ENCODE measurements at regions not wholly inside any gene's neighbourhood (a gene's known extent, or its start where the extent isn't known, plus 50 kb on each side); places are given as distances from the start of the nearest gene placed in this dataset.
"Not testable (repeated sequence)": the region's sequence is repeated elsewhere in the genome, so short reads cannot be mapped to it uniquely, and the experiment has no call there.

DNA sequence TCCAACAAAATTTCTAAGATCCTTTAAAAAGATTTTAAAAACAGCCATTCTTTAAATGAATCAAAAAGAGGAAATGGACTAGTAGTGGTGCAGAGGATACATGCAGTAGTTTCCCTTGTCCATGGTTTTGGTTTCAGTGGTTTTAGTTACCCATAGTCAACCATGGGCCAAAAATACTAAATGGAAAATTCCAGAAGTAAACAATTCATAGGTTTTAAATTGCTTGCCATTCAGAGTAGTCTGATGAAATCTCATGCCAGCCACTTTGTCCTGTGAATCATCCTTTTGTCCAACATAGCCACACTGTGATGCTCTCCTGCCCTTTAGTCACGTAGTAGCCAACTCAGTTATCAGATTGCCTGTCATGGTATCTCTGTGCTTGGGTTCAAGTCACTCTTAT is 286.1 kb downstream of the ANXA1 start (continued):
- TF ChIP-seq, protein P1, sequence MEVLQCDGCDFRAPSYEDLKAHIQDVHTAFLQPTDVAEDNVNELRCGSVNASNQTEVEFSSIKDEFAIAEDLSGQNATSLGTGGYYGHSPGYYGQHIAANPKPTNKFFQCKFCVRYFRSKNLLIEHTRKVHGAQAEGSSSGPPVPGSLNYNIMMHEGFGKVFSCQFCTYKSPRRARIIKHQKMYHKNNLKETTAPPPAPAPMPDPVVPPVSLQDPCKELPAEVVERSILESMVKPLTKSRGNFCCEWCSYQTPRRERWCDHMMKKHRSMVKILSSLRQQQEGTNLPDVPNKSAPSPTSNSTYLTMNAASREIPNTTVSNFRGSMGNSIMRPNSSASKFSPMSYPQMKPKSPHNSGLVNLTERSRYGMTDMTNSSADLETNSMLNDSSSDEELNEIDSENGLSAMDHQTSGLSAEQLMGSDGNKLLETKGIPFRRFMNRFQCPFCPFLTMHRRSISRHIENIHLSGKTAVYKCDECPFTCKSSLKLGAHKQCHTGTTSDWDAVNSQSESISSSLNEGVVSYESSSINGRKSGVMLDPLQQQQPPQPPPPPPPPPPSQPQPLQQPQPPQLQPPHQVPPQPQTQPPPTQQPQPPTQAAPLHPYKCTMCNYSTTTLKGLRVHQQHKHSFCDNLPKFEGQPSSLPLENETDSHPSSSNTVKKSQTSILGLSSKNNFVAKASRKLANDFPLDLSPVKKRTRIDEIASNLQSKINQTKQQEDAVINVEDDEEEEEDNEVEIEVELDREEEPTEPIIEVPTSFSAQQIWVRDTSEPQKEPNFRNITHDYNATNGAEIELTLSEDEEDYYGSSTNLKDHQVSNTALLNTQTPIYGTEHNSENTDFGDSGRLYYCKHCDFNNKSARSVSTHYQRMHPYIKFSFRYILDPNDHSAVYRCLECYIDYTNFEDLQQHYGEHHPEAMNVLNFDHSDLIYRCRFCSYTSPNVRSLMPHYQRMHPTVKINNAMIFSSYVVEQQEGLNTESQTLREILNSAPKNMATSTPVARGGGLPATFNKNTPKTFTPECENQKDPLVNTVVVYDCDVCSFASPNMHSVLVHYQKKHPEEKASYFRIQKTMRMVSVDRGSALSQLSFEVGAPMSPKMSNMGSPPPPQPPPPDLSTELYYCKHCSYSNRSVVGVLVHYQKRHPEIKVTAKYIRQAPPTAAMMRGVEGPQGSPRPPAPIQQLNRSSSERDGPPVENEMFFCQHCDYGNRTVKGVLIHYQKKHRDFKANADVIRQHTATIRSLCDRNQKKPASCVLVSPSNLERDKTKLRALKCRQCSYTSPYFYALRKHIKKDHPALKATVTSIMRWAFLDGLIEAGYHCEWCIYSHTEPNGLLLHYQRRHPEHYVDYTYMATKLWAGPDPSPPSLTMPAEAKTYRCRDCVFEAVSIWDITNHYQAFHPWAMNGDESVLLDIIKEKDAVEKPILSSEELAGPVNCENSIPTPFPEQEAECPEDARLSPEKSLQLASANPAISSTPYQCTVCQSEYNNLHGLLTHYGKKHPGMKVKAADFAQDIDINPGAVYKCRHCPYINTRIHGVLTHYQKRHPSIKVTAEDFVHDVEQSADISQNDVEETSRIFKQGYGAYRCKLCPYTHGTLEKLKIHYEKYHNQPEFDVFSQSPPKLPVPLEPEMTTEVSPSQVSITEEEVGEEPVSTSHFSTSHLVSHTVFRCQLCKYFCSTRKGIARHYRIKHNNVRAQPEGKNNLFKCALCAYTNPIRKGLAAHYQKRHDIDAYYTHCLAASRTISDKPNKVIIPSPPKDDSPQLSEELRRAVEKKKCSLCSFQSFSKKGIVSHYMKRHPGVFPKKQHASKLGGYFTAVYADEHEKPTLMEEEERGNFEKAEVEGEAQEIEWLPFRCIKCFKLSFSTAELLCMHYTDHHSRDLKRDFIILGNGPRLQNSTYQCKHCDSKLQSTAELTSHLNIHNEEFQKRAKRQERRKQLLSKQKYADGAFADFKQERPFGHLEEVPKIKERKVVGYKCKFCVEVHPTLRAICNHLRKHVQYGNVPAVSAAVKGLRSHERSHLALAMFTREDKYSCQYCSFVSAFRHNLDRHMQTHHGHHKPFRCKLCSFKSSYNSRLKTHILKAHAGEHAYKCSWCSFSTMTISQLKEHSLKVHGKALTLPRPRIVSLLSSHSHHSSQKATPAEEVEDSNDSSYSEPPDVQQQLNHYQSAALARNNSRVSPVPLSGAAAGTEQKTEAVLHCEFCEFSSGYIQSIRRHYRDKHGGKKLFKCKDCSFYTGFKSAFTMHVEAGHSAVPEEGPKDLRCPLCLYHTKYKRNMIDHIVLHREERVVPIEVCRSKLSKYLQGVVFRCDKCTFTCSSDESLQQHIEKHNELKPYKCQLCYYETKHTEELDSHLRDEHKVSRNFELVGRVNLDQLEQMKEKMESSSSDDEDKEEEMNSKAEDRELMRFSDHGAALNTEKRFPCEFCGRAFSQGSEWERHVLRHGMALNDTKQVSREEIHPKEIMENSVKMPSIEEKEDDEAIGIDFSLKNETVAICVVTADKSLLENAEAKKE (CRISPR knock-in tag; IDR thresholded peaks at IDR 0.05): no peak
- TF ChIP-seq POLR2AphosphoS5 (IDR thresholded peaks at IDR 0.05; ENCODE audit: low read depth): no peak
- TF ChIP-seq EZH2 (IDR thresholded peaks at IDR 0.05; ENCODE audit: low read depth, unreplicated experiment): no peak
- TF ChIP-seq CREB1 (CRISPR knock-in tag; IDR thresholded peaks at IDR 0.05; ENCODE audit: low read depth): no peak

DNA sequence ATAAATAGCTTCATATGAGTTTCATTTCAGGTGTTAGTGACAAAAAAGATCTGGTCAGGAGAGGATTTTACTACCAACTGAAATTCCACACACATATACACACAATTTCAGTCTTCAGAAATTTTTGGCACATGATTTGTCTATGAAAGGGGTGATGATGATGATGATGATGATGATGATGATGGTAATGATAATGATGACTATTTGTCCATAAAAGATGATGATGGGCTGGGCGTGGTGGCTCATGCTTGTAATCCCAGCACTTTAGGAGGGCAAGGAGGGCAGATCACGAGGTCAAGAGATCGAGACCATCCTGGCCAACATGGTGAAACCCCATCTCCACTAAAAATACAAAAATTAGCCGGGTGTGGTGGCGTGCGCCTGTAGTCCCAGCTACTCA is 288.2 kb downstream of the ANXA1 start:
- H3F3A ChIP-seq (replicated peaks; ENCODE audit: low read depth); ATAC-seq; H3K27me3 Mint-ChIP-seq (ENCODE audit: insufficient read depth, low read depth, poor library complexity); H3K4me2 ChIP-seq; H3K36me3 ChIP-seq (ENCODE audit: insufficient read depth); H3K79me2 ChIP-seq (replicated peaks; ENCODE audit: insufficient read depth); H3K36me3 Mint-ChIP-seq (ENCODE audit: low read depth); H4K20me1 ChIP-seq (replicated peaks; ENCODE audit: insufficient read depth); H3K9me3 Mint-ChIP-seq; H3K4me3 ChIP-seq; H3K4me3 Mint-ChIP-seq; H3K27me3 ChIP-seq (ENCODE audit: insufficient read depth); H2AFZ ChIP-seq; H3K27ac ChIP-seq (ENCODE audit: low read depth); DNase-seq (ENCODE audit: low spot score); H3K9me2 ChIP-seq (ENCODE audit: insufficient read depth); H3K27ac Mint-ChIP-seq: not testable (repeated sequence)
- H3K4me1 Mint-ChIP-seq: peaks cover 23% of the 10 kb centered on the region; the same call in 2 of the 3 replicates
- peaks cover 16% of the 10 kb centered on the region; the same call in 1 of the 2 replicates for H3K4me1 ChIP-seq (ENCODE audit: insufficient read depth)

DNA sequence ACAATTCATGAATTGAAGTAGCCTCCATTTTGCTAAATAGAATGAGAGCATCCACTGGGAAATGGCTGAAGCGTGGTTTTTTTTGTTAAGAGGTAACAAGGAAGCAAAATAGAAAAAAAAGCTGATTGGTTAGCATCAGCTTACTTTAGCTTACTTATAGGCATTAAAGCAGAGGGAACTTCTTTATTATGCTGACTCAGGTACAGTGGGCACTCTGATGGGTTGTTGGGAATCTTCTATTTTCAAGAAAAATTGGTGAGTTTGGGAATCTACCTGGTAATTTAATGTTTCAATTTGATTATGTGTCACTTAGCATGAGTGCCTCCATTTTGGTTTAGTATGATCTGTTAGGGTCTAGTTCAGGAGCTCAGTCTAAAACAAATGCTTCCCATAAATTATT is 289.6 kb downstream of the ANXA1 start:
- H3K27me3 Mint-ChIP-seq (ENCODE audit: insufficient read depth, low read depth, poor library complexity): no peaks in the 10 kb centered on the region
- no peaks in the 10 kb centered on the region for H3K27me3 ChIP-seq (ENCODE audit: insufficient read depth)
- H3K4me3 ChIP-seq: no peak overlapping the region
- H3K4me3 Mint-ChIP-seq: no peak overlapping the region
- H3K36me3 ChIP-seq (ENCODE audit: insufficient read depth): no peaks in the 10 kb centered on the region
- no peaks in the 10 kb centered on the region for H3F3A ChIP-seq (replicated peaks; ENCODE audit: low read depth)
- no peaks in the 10 kb centered on the region for H3K79me2 ChIP-seq (replicated peaks; ENCODE audit: insufficient read depth)
- no peak overlapping the region for H3K27ac ChIP-seq (ENCODE audit: low read depth)
- H3K9me2 ChIP-seq (ENCODE audit: insufficient read depth): no peaks in the 10 kb centered on the region; the same call in 1 of the 2 replicates
- H2AFZ ChIP-seq: 0 out of 2 replicates have a peak overlapping the region, but pooled peaks have one; percentile 1
- no peak for ATAC-seq
- no peak for DNase-seq (ENCODE audit: low spot score)
- peaks cover 16% of the 10 kb centered on the region; the same call in 1 of the 2 replicates for H3K4me1 ChIP-seq (ENCODE audit: insufficient read depth)
- H4K20me1 ChIP-seq (replicated peaks; ENCODE audit: insufficient read depth): no peaks in the 10 kb centered on the region
- peaks cover 23% of the 10 kb centered on the region; the same call in 2 of the 3 replicates for H3K4me1 Mint-ChIP-seq
- H3K36me3 Mint-ChIP-seq (ENCODE audit: low read depth): no peaks in the 10 kb centered on the region
- H3K9me3 Mint-ChIP-seq: no peaks in the 10 kb centered on the region
- H3K27ac Mint-ChIP-seq: peak overlapping the region; percentile 98
- H3K4me2 ChIP-seq: no peak overlapping the region
- no peak for TF ChIP-seq EZH2 (IDR thresholded peaks at IDR 0.05; ENCODE audit: low read depth, unreplicated experiment)
- TF ChIP-seq, protein P2, sequence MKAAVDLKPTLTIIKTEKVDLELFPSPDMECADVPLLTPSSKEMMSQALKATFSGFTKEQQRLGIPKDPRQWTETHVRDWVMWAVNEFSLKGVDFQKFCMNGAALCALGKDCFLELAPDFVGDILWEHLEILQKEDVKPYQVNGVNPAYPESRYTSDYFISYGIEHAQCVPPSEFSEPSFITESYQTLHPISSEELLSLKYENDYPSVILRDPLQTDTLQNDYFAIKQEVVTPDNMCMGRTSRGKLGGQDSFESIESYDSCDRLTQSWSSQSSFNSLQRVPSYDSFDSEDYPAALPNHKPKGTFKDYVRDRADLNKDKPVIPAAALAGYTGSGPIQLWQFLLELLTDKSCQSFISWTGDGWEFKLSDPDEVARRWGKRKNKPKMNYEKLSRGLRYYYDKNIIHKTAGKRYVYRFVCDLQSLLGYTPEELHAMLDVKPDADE (IDR thresholded peaks at IDR 0.05): no peak
- no peak for TF ChIP-seq ZNF114 (CRISPR knock-in tag; IDR thresholded peaks at IDR 0.05)
- no peak for TF ChIP-seq EZH2phosphoT487 (IDR thresholded peaks at IDR 0.05; ENCODE audit: unreplicated experiment)
- no peak for TF ChIP-seq JUNB (IDR thresholded peaks at IDR 0.05; ENCODE audit: unreplicated experiment)
- no peak for TF ChIP-seq ZNF331 (CRISPR knock-in tag; IDR thresholded peaks at IDR 0.05; ENCODE audit: low read depth)
- TF ChIP-seq POLR2AphosphoS5 (IDR thresholded peaks at IDR 0.05; ENCODE audit: low read depth): no peak
- no peak for TF ChIP-seq NANOG (IDR thresholded peaks at IDR 0.05; ENCODE audit: borderline replicate concordance)
- TF ChIP-seq CREB1 (CRISPR knock-in tag; IDR thresholded peaks at IDR 0.05; ENCODE audit: low read depth): no peak
- no peak for TF ChIP-seq CTCF (conservative IDR thresholded peaks at IDR 0.05; ENCODE audit: low read depth in 2 of 2)
